SJSA1 (cell line): ENCODE measurements at regions not wholly inside any gene's neighbourhood (a gene's known extent, or its start where the extent isn't known, plus 50 kb on each side); places are given as distances from the start of the nearest gene placed in this dataset.
A peak's percentile ranks its signal among the peaks of the same experiment; 100 is the strongest.

Source experiments
- DNase-seq, 2 experiments: peaks; one replicate each; pipeline ENCODE4 v3.0.0-alpha.2; 2015 to 2020; ENCODE audit warnings: low spot score in 2 of 2, low read depth in 1 of 2
- H3K27ac ChIP-seq: fragments of 250-450 bp; sonication (Bioruptor Pico); 2 replicates; pipeline ENCODE4 v1.5.1; 2020; ENCODE audit warnings: mild to moderate bottlenecking, moderate library complexity
- H3K27me3 ChIP-seq: fragments of 250-450 bp; sonication (Bioruptor Pico); replicated peaks from 2 replicates; pipeline ENCODE4 v1.5.1; 2020; ENCODE audit warnings: mild to moderate bottlenecking, moderate library complexity
- H3K36me3 ChIP-seq: fragments of 250-450 bp; sonication (Bioruptor Pico); 2 replicates; pipeline ENCODE4 v1.5.1; 2020; ENCODE audit warnings: mild to moderate bottlenecking
- H3K4me1 ChIP-seq: fragments of 250-450 bp; sonication (Bioruptor Pico); replicated peaks from 2 replicates; pipeline ENCODE4 v1.6.1; 2021; ENCODE audit warnings: mild to moderate bottlenecking
- H3K4me3 ChIP-seq: fragments of 250-450 bp; sonication (Bioruptor Pico); 2 replicates; pipeline ENCODE4 v1.5.1; 2020; ENCODE audit warnings: mild to moderate bottlenecking
- H3K9me3 ChIP-seq: fragments of 250-450 bp; sonication (Bioruptor Pico); replicated peaks from 2 replicates; pipeline ENCODE4 v1.5.1; 2020; ENCODE audit warnings: mild to moderate bottlenecking

GRCh38 chr2:156800781-156801361 lies 364.7 kb downstream of the GPD2 start:
- no peak overlapping the region for H3K4me3 ChIP-seq
- no peak for DNase-seq
- H3K9me3 ChIP-seq: no peaks in the 10 kb centered on the region

GRCh38 chr2:156803243-156803642 lies 367.1 kb downstream of the GPD2 start:
- H3K4me1 ChIP-seq: no peaks in the 10 kb centered on the region
- no peak overlapping the region for H3K27ac ChIP-seq
- DNase-seq: no peak
- H3K36me3 ChIP-seq: no peaks in the 10 kb centered on the region
- H3K4me3 ChIP-seq: no peak overlapping the region
- no peaks in the 10 kb centered on the region for H3K9me3 ChIP-seq
- H3K27me3 ChIP-seq: 0 out of 2 replicates have a peak, but pooled peaks cover 8% of the 10 kb centered on the region

More at GRCh38 chr2:156800781-156801361, 364.7 kb downstream of the GPD2 start:
- H3K27ac ChIP-seq: no peak overlapping the region
- H3K27me3 ChIP-seq: 0 out of 2 replicates have a peak, but pooled peaks cover 8% of the 10 kb centered on the region
- H3K4me1 ChIP-seq: no peaks in the 10 kb centered on the region
- H3K36me3 ChIP-seq: no peaks in the 10 kb centered on the region

DNA sequence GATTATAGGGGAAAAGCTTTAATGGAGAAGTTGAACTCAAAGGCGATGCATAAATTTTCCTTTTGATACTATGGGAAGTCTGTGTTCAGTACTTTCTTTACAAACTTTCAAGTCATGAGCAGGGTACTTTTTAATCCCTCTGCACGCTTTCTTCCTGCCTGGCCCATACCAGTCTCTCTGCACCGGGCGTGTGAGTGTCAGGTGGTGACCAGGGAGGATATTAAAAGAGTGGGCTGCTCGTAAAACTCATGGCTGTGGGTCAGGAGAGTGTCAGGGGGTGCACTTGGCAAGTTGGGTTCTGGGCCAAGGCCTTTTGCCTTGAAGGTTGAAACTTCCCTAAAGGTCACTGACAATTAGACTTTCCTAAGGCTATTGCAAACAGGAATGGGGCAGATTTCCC lies 367.8 kb downstream of the GPD2 start:
- Histone ChIP-seq H3K27me3 (0 out of 2 replicates have a peak, but pooled peaks cover 8% of the 10 kb centered on the region), H3K4me3 (no peak overlapping the region), H3K4me1 (no peaks in the 10 kb centered on the region), H3K27ac (no peak overlapping the region), H3K9me3 (no peaks in the 10 kb centered on the region), H3K36me3 (no peaks in the 10 kb centered on the region)
- DNase-seq: no peak

GRCh38 chr2:156810094-156810493 lies 373.9 kb downstream of the GPD2 start:
- Histone ChIP-seq H3K9me3 (no peaks in the 10 kb centered on the region), H3K27me3 (peaks cover 2% of the 10 kb centered on the region), H3K27ac (no peak overlapping the region), H3K4me3 (no peak overlapping the region), H3K36me3 (no peaks in the 10 kb centered on the region), H3K4me1 (no peaks in the 10 kb centered on the region)
- DNase-seq: no peak

GRCh38 chr2:156812496-156812895 lies 376.3 kb downstream of the GPD2 start:
- DNase-seq: no peak
- no peaks in the 10 kb centered on the region for H3K36me3 ChIP-seq

GRCh38 chr2:156817430-156817829 lies 381.3 kb downstream of the GPD2 start:
- H3K36me3 ChIP-seq: no peaks in the 10 kb centered on the region
- no peak overlapping the region for H3K27ac ChIP-seq
- H3K27me3 ChIP-seq: peaks cover 2% of the 10 kb centered on the region; the same call in 1 of the 2 replicates
- no peak overlapping the region for H3K4me3 ChIP-seq
- no peaks in the 10 kb centered on the region for H3K4me1 ChIP-seq
- H3K9me3 ChIP-seq: no peaks in the 10 kb centered on the region
- DNase-seq: no peak

More at GRCh38 chr2:156812496-156812895, 376.3 kb downstream of the GPD2 start:
- H3K4me1 ChIP-seq: no peaks in the 10 kb centered on the region
- peaks cover 2% of the 10 kb centered on the region for H3K27me3 ChIP-seq
- no peaks in the 10 kb centered on the region for H3K9me3 ChIP-seq
- H3K27ac ChIP-seq: no peak overlapping the region
- no peak overlapping the region for H3K4me3 ChIP-seq

GRCh38 chr2:156818221-156818620 lies 382.0 kb downstream of the GPD2 start:
- Histone ChIP-seq H3K4me3 (no peak overlapping the region), H3K27me3 (no peaks in the 10 kb centered on the region; the same call in 1 of the 2 replicates), H3K36me3 (no peaks in the 10 kb centered on the region), H3K27ac (no peak overlapping the region), H3K9me3 (no peaks in the 10 kb centered on the region), H3K4me1 (no peaks in the 10 kb centered on the region)
- no peak for DNase-seq

DNA sequence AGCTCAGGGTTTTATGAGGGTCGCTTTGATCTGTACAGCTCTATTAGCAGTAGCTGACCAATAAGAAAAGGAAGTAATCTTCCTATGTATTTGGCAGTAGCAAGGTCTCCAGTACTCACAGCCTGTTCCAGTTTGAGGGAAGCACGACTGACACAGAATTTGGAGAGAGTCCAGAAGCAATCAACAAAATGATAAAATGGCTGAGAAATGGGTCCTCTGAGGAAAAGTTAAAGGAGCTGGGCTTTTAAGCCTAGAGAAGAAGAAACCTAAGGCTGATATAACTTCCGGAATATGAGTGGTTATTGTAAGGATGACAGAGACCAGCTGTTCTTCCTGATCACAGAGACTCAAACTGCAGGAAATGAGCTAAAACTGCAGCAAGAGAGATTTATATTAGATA lies 382.8 kb downstream of the GPD2 start:
- no peaks in the 10 kb centered on the region for H3K9me3 ChIP-seq
- H3K4me3 ChIP-seq: no peak overlapping the region
- H3K4me1 ChIP-seq: no peaks in the 10 kb centered on the region
- no peak overlapping the region for H3K27ac ChIP-seq
- no peak for DNase-seq
- H3K36me3 ChIP-seq: no peaks in the 10 kb centered on the region
- no peaks in the 10 kb centered on the region; the same call in 1 of the 2 replicates for H3K27me3 ChIP-seq

GRCh38 chr2:156826341-156826933 lies 390.3 kb downstream of the GPD2 start:
- H3K4me3 ChIP-seq: no peak overlapping the region
- no peaks in the 10 kb centered on the region for H3K27me3 ChIP-seq
- no peak overlapping the region for H3K27ac ChIP-seq
- H3K36me3 ChIP-seq: no peaks in the 10 kb centered on the region
- no peaks in the 10 kb centered on the region for H3K4me1 ChIP-seq
- DNase-seq: no peak
- no peaks in the 10 kb centered on the region for H3K9me3 ChIP-seq

GRCh38 chr2:156834431-156834830 lies 398.3 kb downstream of the GPD2 start:
- Histone ChIP-seq H3K9me3 (no peaks in the 10 kb centered on the region), H3K4me3 (no peak overlapping the region), H3K36me3 (no peaks in the 10 kb centered on the region), H3K27me3 (no peaks in the 10 kb centered on the region), H3K27ac (no peak overlapping the region), H3K4me1 (no peaks in the 10 kb centered on the region)
- no peak for DNase-seq

GRCh38 chr2:156837635-156838370 lies 401.6 kb downstream of the GPD2 start:
- Histone ChIP-seq H3K4me1 (no peaks in the 10 kb centered on the region), H3K27me3 (no peaks in the 10 kb centered on the region; the same call in 1 of the 2 replicates), H3K36me3 (no peaks in the 10 kb centered on the region), H3K4me3 (no peak overlapping the region), H3K27ac (no peak overlapping the region), H3K9me3 (no peaks in the 10 kb centered on the region)
- no peak for DNase-seq

GRCh38 chr2:156841321-156841720 lies 405.1 kb downstream of the GPD2 start:
- Histone ChIP-seq H3K27ac (no peak overlapping the region), H3K36me3 (no peaks in the 10 kb centered on the region), H3K4me3 (no peak overlapping the region), H3K4me1 (0 out of 2 replicates have a peak, but pooled peaks cover 3% of the 10 kb centered on the region), H3K9me3 (no peaks in the 10 kb centered on the region), H3K27me3 (no peaks in the 10 kb centered on the region; the same call in none of the 2 replicates)
- no peak for DNase-seq

DNA sequence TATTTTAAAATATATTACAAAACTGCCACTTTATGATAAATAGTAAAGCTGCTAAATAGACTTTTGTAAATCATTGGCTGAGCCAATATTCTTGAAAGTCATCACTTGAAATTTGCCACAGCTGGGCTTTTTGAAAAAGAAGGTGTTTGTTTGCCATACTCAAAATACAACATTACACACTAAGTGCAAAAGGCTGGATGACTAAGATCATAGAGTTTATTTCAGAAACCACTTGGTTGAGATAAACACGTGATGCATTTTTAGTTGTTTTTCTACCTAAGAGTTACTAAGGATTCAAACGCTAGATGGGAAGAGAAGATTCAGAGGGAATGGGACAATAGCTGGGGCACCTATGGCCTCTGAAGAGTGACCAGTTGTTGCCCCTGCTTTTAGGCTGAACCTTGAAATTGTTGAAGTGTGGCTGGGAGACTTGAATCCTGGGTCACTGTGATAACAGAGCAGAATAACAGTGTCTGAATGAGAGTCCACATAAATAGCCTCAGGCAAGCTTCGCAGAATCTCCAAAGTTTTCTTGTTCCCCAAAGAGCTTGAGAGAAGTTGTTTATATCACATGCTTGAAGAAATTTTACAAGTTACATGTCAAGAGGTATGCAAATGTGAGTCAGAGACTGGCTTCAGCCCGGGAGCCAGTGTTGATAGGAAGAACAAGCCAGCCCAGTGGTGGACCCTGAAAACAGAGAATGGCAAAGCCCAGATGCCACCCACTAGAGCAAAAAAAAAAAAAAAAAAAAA lies 409.8 kb downstream of the GPD2 start:
- H3K36me3 ChIP-seq: no peaks in the 10 kb centered on the region
- H3K27me3 ChIP-seq: no peaks in the 10 kb centered on the region; the same call in none of the 2 replicates
- H3K4me3 ChIP-seq: no peak overlapping the region
- peak in 1 of 2 experiments; percentile 6 for DNase-seq
- no peak overlapping the region for H3K27ac ChIP-seq
- no peaks in the 10 kb centered on the region for H3K9me3 ChIP-seq
- H3K4me1 ChIP-seq: 0 out of 2 replicates have a peak, but pooled peaks cover 3% of the 10 kb centered on the region
